K562 (cell line): ENCODE measurements at regions not wholly inside any gene's neighbourhood (a gene's known extent, or its start where the extent isn't known, plus 50 kb on each side); places are given as distances from the start of the nearest gene placed in this dataset.

Experiments
- ATAC-seq: fragments of 200-7000 bp; cut with Tn5 transposase; 3 replicates; pipeline ENCODE4 v1.9.1; 2020; ENCODE audit warnings: moderate library complexity
- BruUV-seq: library from RNA; stranded (reverse); fragments of 400-500 nt; replicated peaks from 2 replicates; lab custom pipeline; 2021; lab: Mats Ljungman, UMichigan
- CTCF ChIA-PET: fragments of 300-600 bp; formaldehyde crosslinking; extraction: SDS; loops from one replicate; lab custom pipeline; 2021; ENCODE audit warnings: low intra/inter-chr PET ratio; lab: Yijun Ruan, JAX
- POLR2A ChIA-PET: fragments of 300-600, 350-650 bp; sonication (Branson Sonifier 250); formaldehyde crosslinking; extraction: SDS; loops from one replicate; lab custom pipeline; 2021; ENCODE audit warnings: antibody characterized with exemption, inconsistent platforms; lab: Yijun Ruan, JAX
- DNase-seq, 4 experiments: peaks; one replicate each; pipeline versions ENCODE4 v3.0.0 to v3.0.0-alpha.2; 2011 to 2018; ENCODE audit warnings: low spot score in 3 of 4, mixed read lengths in 3 of 4; ENCODE audit errors: extremely low read depth in 1 of 4
- FAIRE-seq: peaks from 2 replicates; lab custom pipeline; 2011; peaks lifted over from hg19 to GRCh38; lab: Jason Lieb, UNC
- H2AFZ ChIP-seq: 2 replicates; pipeline ENCODE4 v1.6.0; 2011; ENCODE audit warnings: low read depth, low read length, control low read depth, inconsistent platforms
- H3K27ac ChIP-seq: fragments of 200-600 bp; 3 replicates; pipeline ENCODE4 v1.8.0; 2011; ENCODE audit warnings: low read depth, mild to moderate bottlenecking, control low read depth, inconsistent platforms, low read length, moderate library complexity, mixed read lengths; ENCODE audit errors: extremely low read depth
- H3K27me3 ChIP-seq, 2 experiments: fragments of 300-600 bp in 1 of 2; 2 replicates in 1 of 2; 3 replicates in 1 of 2; pipeline versions ENCODE4 v1.6.0 to v1.8.0; 2011; ENCODE audit warnings: inconsistent platforms in 2 of 2, low read length in 2 of 2, mild to moderate bottlenecking in 1 of 2, mixed read lengths in 1 of 2, moderate library complexity in 1 of 2; ENCODE audit not compliant: control insufficient read depth in 2 of 2, insufficient read depth in 2 of 2
- H3K36me3 ChIP-seq: fragments of 300-600 bp; 3 replicates; pipeline ENCODE4 v1.8.0; 2011; ENCODE audit warnings: mild to moderate bottlenecking, low read length, inconsistent platforms; ENCODE audit not compliant: control insufficient read depth, insufficient read depth
- H3K4me1 ChIP-seq, 2 experiments: fragments of 200-600 bp in 1 of 2; replicated peaks in 1 of 2; 2 replicates in 1 of 2; 3 replicates in 1 of 2; pipeline versions ENCODE4 v1.5.1 to v1.8.0; 2011; ENCODE audit warnings: inconsistent platforms in 2 of 2, low read length in 2 of 2, mild to moderate bottlenecking in 1 of 2, mixed read lengths in 1 of 2, moderate library complexity in 1 of 2; ENCODE audit not compliant: control insufficient read depth in 2 of 2, insufficient read depth in 2 of 2
- H3K4me2 ChIP-seq: 2 replicates; pipeline ENCODE4 v1.6.1; 2011; ENCODE audit warnings: low read length, control low read depth, inconsistent platforms, mixed read lengths; ENCODE audit not compliant: insufficient read depth
- H3K4me3 ChIP-seq: fragments of 200-600 bp; sonication (generic), shearing (Covaris generic); 2 replicates; pipeline ENCODE4 v1.5.1; 2016; ENCODE audit warnings: control low read depth, inconsistent platforms
- H3K79me2 ChIP-seq: fragments of 200-600 bp; 3 replicates; pipeline ENCODE4 v1.8.0; 2011; ENCODE audit warnings: low read length, inconsistent platforms; ENCODE audit not compliant: control insufficient read depth, insufficient read depth
- H3K9ac ChIP-seq, 2 experiments: 2 replicates each; pipeline versions ENCODE4 v1.6.0 to v1.6.1; 2011; ENCODE audit warnings: low read depth in 2 of 2, low read length in 2 of 2, control low read depth in 1 of 2, inconsistent platforms in 1 of 2, mild to moderate bottlenecking in 1 of 2, mixed read lengths in 1 of 2; ENCODE audit not compliant: insufficient read depth in 1 of 2
- H3K9me1 ChIP-seq: one replicate; pipeline ENCODE4 v1.6.0; 2011; ENCODE audit warnings: inconsistent platforms, mild to moderate bottlenecking, low read length, moderate library complexity; ENCODE audit not compliant: control insufficient read depth, insufficient read depth
- H3K9me3 ChIP-seq: replicated peaks from 2 replicates; pipeline ENCODE4 v1.5.1; 2011; ENCODE audit warnings: low read depth, low read length, inconsistent platforms; ENCODE audit not compliant: control insufficient read depth, insufficient read depth
- H4K20me1 ChIP-seq: replicated peaks from 2 replicates; pipeline ENCODE4 v1.6.1; 2011; ENCODE audit warnings: low read length, inconsistent platforms, mixed read lengths; ENCODE audit not compliant: control insufficient read depth, insufficient read depth
- BHLHE40 ChIP-seq: IDR thresholded peaks from 2 replicates; pipeline ENCODE4 v1.6.1; 2011; ENCODE audit warnings: low read length, improper control_type of control experiment
- CAMTA2 ChIP-seq: fragments of 250-450 bp; sonication (Bioruptor Pico); conservative IDR thresholded peaks from 2 replicates; pipeline ENCODE4 v1.5.1; 2022
- FOXK2 ChIP-seq, 2 experiments: fragments of 450-650 bp; IDR thresholded peaks in 1 of 2; conservative IDR thresholded peaks in 1 of 2; 2 replicates each; pipeline ENCODE4 v1.6.1; 2016; ENCODE audit warnings: low read depth in 2 of 2, mild to moderate bottlenecking in 1 of 2
- HNRNPUL1 ChIP-seq: fragments of 200-400 bp; formaldehyde crosslinking; IDR thresholded peaks from 2 replicates; pipeline ENCODE4 v1.6.1; 2017; ENCODE audit warnings: low read length
- MBD2 ChIP-seq: sonication (generic); IDR thresholded peaks from 2 replicates; pipeline ENCODE4 v1.6.1; 2016; ENCODE audit warnings: low read depth, borderline replicate concordance
- MCM5 ChIP-seq: fragments of 450-650 bp; IDR thresholded peaks from 2 replicates; pipeline ENCODE4 v1.6.1; 2016; ENCODE audit warnings: low read depth
- MXD1 ChIP-seq: fragments of 250-450 bp; sonication (Bioruptor Pico); IDR thresholded peaks from 2 replicates; pipeline ENCODE4 v1.8.0; 2021; ENCODE audit warnings: borderline replicate concordance, mild to moderate bottlenecking, moderate library complexity; ENCODE audit not compliant: poor library complexity, severe bottlenecking
- RBFOX2 ChIP-seq: fragments of 200-400 bp; formaldehyde crosslinking; IDR thresholded peaks from 2 replicates; pipeline ENCODE4 v1.6.1; 2017; ENCODE audit warnings: low read depth, mild to moderate bottlenecking, low read length, moderate library complexity
- SRSF1 ChIP-seq: fragments of 200-400 bp; formaldehyde crosslinking; IDR thresholded peaks from 2 replicates; pipeline ENCODE4 v1.6.1; 2017; ENCODE audit warnings: mild to moderate bottlenecking, low read depth, low read length, moderate library complexity
- TOE1 ChIP-seq, 2 experiments: fragments of 450-650 bp in 1 of 2; sonication (generic) in 1 of 2; formaldehyde crosslinking in 1 of 2; IDR thresholded peaks; 2 replicates each; pipeline versions ENCODE4 v1.7.1 to v1.8.0; 2016 to 2022; ENCODE audit warnings: borderline replicate concordance in 2 of 2, mild to moderate bottlenecking in 2 of 2, antibody characterized with exemption in 1 of 2, inconsistent platforms in 1 of 2, low read depth in 1 of 2, missing genetic modification reagents in 1 of 2, moderate library complexity in 1 of 2
- ZBTB43 ChIP-seq: sonication (generic); formaldehyde crosslinking; IDR thresholded peaks from 2 replicates; pipeline ENCODE4 v1.8.0; 2023; ENCODE audit warnings: mild to moderate bottlenecking, missing genetic modification reagents
- ZNF324 ChIP-seq: fragments of 250-450 bp; sonication (Bioruptor Pico); IDR thresholded peaks from 2 replicates; pipeline ENCODE4 v1.4.0; 2020; ENCODE audit warnings: mild to moderate bottlenecking
- ZNF586 ChIP-seq: fragments of 450-650 bp; formaldehyde crosslinking; conservative IDR thresholded peaks from 2 replicates; pipeline ENCODE4 v1.4.0; 2020; ENCODE audit warnings: mild to moderate bottlenecking, moderate library complexity
- ZNF609 ChIP-seq: sonication (generic); formaldehyde crosslinking; IDR thresholded peaks from 2 replicates; pipeline ENCODE4 v1.8.1; 2023; ENCODE audit warnings: missing genetic modification reagents, mild to moderate bottlenecking, borderline replicate concordance
- ZNF76 ChIP-seq: fragments of 250-450 bp; sonication (Bioruptor Pico); IDR thresholded peaks from 2 replicates; pipeline ENCODE4 v1.4.0; 2020; ENCODE audit warnings: mild to moderate bottlenecking, moderate library complexity, borderline replicate concordance
- ZNF766 ChIP-seq: fragments of 200-800 bp; sonication (Bioruptor generic); conservative IDR thresholded peaks from 2 replicates; pipeline ENCODE4 v1.6.1; 2016; ENCODE audit warnings: missing genetic modification characterization, missing compliant biosample characterization
- WGBS: fragments of 100-300 bp; shearing (Covaris generic); methylation state at CpG from one replicate; pipeline ENCODE4 v1.1.6; 2016; ENCODE audit warnings: low coverage, mixed read lengths; ENCODE audit not compliant: insufficient coverage; ENCODE audit errors: missing lambda C conversion rate; 5-methylcytosine and 5-hydroxymethylcytosine counted together
- in situ Hi-C: fragments of 300-500 bp; cut with MboI; formaldehyde crosslinking; loops from 4 replicates; pipeline ENCODE4 v1.15.0; 2018; ENCODE audit warnings: inconsistent platforms, mixed read lengths
- intact Hi-C: fragments of 100-400 bp; cut with micrococcal nuclease; formaldehyde crosslinking; loops from 2 replicates; pipeline ENCODE4 v1.14.2; 2022

GRCh38 chr21:16079830-16080229 is 350.0 kb downstream of the USP25 start:
- Histone ChIP-seq H4K20me1 (no peaks in the 10 kb centered on the region), H3K36me3 (no peaks in the 10 kb centered on the region), H3K9me3 (no peaks in the 10 kb centered on the region), H3K9ac (no peak overlapping the region), H2AFZ (no peak overlapping the region), H3K27ac (no peak overlapping the region), H3K9me1 (no peaks in the 10 kb centered on the region), H3K4me2 (no peak overlapping the region), H3K27me3 (no peaks in the 10 kb centered on the region), H3K4me3 (no peak overlapping the region), H3K79me2 (no peaks in the 10 kb centered on the region), H3K4me1 (no peaks in the 10 kb centered on the region)
- ChIA-PET CTCF (no interaction called here), POLR2A (no interaction called here)
- BruUV-seq: no TSS peak
- WGBS: 0% methylated on average over 1 of the region's 1 CpG
- in situ Hi-C loops (no loop called here), intact Hi-C loops (no loop called here)
- DNase-seq (no peak), ATAC-seq (no peak), FAIRE-seq (no peak)
- TF ChIP-seq ZNF609 (CRISPR knock-in tag): no peak
- TF ChIP-seq RBFOX2: no peak
- no peak for TF ChIP-seq CAMTA2 (CRISPR knock-in tag)
- TF ChIP-seq MXD1 (CRISPR knock-in tag): no peak
- TF ChIP-seq MBD2: no peak
- no peak for TF ChIP-seq ZBTB43
- TF ChIP-seq HNRNPUL1: no peak
- TF ChIP-seq ZNF586 (CRISPR knock-in tag): no peak
- TF ChIP-seq BHLHE40: no peak
- TF ChIP-seq ZNF76 (CRISPR knock-in tag): no peak
- TF ChIP-seq FOXK2 (conservative IDR thresholded peaks at IDR 0.05 in 1 of 2, IDR thresholded peaks at IDR 0.05 in 1 of 2; ENCODE audit: low read depth in 2 of 2): no peak
- TF ChIP-seq MCM5: no peak
- TF ChIP-seq ZNF324 (CRISPR knock-in tag): no peak
- TF ChIP-seq ZNF766 (CRISPR knock-in tag): no peak
- TF ChIP-seq SRSF1: no peak
- TF ChIP-seq TOE1 (IDR thresholded peaks at IDR 0.05; ENCODE audit: borderline replicate concordance): no peak
- TF ChIP-seq TOE1 (CRISPR knock-in tag; IDR thresholded peaks at IDR 0.05; ENCODE audit: borderline replicate concordance, low read depth): no peak
